Omental fat pad (tissue), 3 donors: ENCODE measurements at regions not wholly inside any gene's neighbourhood (a gene's known extent, or its start where the extent isn't known, plus 50 kb on each side); places are given as distances from the start of the nearest gene placed in this dataset.

Experiments
- ATAC-seq: fragments of 150-250 bp; one replicate; pipeline ENCODE4 v1.9.1; 2016; ENCODE audit warnings: mild to moderate bottlenecking, moderate library complexity; ENCODE audit not compliant: low FRiP score
- DNase-seq: peaks from one replicate; pipeline ENCODE4 v3.0.0-alpha.2; 2019; ENCODE audit warnings: low spot score
- TF ChIP-seq, protein P1 (sequence below), 3 donors: fragments of 450-650 bp; IDR thresholded peaks; one replicate each; pipeline ENCODE4 v1.5.1; 2016 to 2017; ENCODE audit warnings: antibody characterized with exemption in 3 of 3, mild to moderate bottlenecking in 3 of 3, moderate library complexity in 2 of 3

DNA sequence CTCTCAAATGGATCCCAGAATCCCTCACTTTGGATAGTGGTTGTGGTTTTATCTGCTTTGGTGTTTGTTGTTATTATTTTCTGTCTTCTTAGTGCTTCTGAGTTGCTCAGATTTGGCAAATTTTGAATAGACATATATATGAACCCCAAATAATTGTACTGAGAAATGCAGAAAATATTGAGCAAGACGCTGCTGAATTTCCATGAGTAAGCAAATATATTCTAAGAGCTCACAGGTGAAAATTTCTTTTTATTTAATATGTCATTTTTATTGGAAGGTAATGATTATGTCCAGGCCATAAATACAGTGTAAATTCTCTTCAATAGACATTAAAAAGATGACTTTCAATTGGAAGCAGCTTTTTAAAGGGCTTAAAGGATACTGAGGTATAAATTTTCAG lies 152.1 kb downstream of the FAT3 start:
- TF ChIP-seq, protein P1, sequence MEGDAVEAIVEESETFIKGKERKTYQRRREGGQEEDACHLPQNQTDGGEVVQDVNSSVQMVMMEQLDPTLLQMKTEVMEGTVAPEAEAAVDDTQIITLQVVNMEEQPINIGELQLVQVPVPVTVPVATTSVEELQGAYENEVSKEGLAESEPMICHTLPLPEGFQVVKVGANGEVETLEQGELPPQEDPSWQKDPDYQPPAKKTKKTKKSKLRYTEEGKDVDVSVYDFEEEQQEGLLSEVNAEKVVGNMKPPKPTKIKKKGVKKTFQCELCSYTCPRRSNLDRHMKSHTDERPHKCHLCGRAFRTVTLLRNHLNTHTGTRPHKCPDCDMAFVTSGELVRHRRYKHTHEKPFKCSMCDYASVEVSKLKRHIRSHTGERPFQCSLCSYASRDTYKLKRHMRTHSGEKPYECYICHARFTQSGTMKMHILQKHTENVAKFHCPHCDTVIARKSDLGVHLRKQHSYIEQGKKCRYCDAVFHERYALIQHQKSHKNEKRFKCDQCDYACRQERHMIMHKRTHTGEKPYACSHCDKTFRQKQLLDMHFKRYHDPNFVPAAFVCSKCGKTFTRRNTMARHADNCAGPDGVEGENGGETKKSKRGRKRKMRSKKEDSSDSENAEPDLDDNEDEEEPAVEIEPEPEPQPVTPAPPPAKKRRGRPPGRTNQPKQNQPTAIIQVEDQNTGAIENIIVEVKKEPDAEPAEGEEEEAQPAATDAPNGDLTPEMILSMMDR (IDR thresholded peaks at IDR 0.05), result no peak
- ATAC-seq, result no peak
- DNase-seq, result no peak

DNA sequence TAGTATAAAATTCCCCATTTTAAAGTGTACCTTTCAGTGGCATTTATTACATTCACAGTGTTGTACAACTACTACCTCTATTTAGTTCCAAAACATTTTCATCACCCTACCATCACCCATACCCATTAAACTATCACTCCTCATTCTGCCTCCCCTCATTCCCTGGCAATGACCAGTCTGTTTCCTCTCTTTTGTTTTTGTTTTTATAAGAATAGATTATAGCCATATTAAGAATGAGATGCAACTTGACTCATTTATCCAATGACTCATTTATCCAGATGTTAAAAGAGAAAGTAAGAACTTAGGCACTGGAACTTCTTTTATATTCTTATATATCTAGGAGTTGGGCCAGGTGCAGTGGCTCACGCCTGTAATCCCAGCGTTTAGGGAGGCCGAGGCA lies 156.3 kb downstream of the FAT3 start:
- DNase-seq (no peak), ATAC-seq (no peak)
- TF ChIP-seq, protein P1 (IDR thresholded peaks at IDR 0.05), result no peak

DNA sequence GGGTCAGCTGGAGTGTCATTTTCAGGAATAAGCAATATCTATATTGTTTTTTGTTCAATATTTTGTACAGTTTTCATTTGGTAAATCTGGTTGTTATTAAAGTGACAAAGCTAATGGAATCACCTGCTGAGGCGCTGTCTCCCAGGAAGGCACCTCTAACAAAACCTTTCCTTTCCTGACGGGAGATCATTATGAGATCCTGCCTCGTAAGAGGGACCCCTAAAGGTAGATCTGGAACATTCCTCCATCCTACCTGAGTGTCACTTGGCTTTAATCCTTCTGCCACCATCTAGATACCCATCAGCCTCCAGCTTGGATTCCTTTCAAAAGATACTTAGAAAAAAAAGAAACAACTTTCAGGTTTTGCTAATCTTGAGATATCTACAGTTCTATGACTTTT lies 157.7 kb downstream of the FAT3 start:
- TF ChIP-seq, protein P1 (IDR thresholded peaks at IDR 0.05), result no peak
- ATAC-seq (no peak), DNase-seq (no peak)

DNA sequence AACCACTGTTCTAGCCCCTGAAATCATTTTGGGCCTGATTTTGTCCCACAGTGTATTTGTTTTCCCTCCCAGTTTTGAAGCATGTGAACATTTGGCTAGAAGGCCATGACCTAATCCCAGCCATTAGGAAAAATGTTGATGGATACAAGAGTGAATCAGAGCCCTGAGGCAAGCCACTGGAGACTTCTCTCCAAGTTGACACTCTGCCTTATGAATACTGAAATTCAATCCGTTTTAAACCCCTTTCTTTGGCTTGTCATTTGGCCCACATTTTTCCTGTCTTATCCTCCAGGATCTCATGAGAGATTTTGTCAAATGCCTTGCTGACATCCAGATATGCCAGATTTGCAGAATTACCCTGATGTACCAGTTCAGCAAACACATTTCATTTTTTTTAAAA lies 158.8 kb downstream of the FAT3 start:
- TF ChIP-seq, protein P1 (IDR thresholded peaks at IDR 0.05), result no peak
- ATAC-seq (no peak), DNase-seq (no peak)

DNA sequence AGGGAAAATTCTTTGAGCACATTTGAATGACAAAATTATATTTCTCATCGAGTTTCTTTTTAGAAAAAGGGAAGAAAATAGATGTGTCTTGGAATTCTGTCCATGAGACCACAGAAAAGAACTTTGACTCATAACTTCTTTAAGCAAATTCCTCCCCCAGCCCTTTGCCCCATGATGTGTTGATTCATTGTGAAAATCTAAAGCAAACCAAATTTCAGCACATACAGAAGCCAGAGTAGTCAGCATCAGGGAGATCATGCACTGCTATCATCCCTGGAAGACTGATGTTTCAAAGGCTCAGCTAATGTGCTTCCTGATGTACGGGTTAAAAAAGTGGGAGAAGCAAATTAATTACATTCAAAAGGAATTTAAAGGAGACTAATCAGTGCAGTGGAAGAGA lies 159.7 kb downstream of the FAT3 start:
- DNase-seq (no peak), ATAC-seq (peak; percentile 28)
- TF ChIP-seq, protein P1 (IDR thresholded peaks at IDR 0.05), result no peak

DNA sequence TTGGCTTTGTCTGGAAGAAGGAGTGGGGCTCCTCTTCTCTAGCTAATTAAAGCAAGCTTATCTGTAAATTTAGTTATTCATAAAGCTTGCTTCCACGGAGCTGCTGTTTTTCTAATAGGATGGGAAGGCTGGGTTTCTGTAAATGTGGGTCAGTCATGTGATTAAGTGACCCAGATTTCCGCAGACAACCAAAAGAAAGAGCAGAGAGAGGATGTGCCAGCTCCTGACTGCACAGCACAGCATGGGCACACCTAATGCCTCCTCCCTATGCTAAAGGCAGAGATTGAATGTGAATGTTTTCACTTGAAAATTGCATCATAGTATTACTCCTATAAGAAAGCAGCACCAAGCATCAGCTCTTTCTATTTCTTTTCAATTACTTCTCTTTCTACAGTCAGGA lies 160.2 kb downstream of the FAT3 start:
- DNase-seq (no peak), ATAC-seq (peak; percentile 23)
- TF ChIP-seq, protein P1 (IDR thresholded peaks at IDR 0.05), result no peak

DNA sequence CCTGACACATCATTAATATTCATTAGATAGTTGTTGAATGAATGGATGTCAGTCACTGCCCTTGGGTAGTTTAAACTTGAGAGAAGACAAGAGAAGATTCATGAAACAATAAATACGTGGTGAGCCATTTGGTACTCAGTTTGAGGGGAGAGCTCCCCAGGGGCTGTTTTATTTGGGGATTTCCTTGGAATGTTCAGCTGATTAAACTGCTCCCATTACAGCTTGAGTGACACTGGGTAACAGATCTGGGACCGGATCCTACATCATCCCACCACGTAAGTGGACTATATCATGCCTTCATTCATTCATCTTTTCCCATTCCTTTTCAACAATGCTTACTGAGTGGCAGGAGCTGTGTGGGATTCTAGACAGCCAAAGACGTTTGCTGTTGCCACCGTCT lies 162.0 kb downstream of the FAT3 start:
- DNase-seq, result no peak
- no peak for ATAC-seq
- TF ChIP-seq, protein P1 (IDR thresholded peaks at IDR 0.05), result no peak
